Thyroid gland (tissue), 4 donors: ENCODE measurements at regions not wholly inside any gene's neighbourhood (a gene's known extent, or its start where the extent isn't known, plus 50 kb on each side); places are given as distances from the start of the nearest gene placed in this dataset.

ENCODE experiments used
- DNase-seq, 2 donors: peaks; one replicate each; pipeline ENCODE4 v3.0.0-alpha.2; 2019
- H3K27ac ChIP-seq, 3 donors: fragments of 200-600 bp; sonication (generic); 1 replicate in 2 of 3; 2 replicates in 1 of 3; pipeline ENCODE4 v1.5.1; 2016 to 2019; ENCODE audit warnings: mild to moderate bottlenecking in 1 of 3, moderate library complexity in 1 of 3
- H3K27me3 ChIP-seq: fragments of 200-600 bp; sonication (generic); one replicate; pipeline ENCODE4 v1.5.1; 2019
- H3K36me3 ChIP-seq, 2 donors: fragments of 200-600 bp; sonication (generic); one replicate each; pipeline ENCODE4 v1.5.1; 2016 to 2019
- H3K4me1 ChIP-seq, 2 donors: fragments of 200-600 bp; sonication (generic); one replicate each; pipeline ENCODE4 v1.5.1; 2017 to 2019
- H3K4me3 ChIP-seq, 3 donors: fragments of 200-600 bp; sonication (generic); replicated peaks in 1 of 3; 1 replicate in 2 of 3; 2 replicates in 1 of 3; pipeline ENCODE4 v1.5.1; 2016; ENCODE audit warnings: mild to moderate bottlenecking in 1 of 3
- H3K9me3 ChIP-seq: fragments of 200-600 bp; sonication (generic); one replicate; pipeline ENCODE4 v1.5.1; 2017
- CTCF ChIP-seq, 6 experiments: fragments of 200-600 bp in 3 of 6; fragments of 450-650 bp in 3 of 6; sonication (generic) in 3 of 6; IDR thresholded peaks; one replicate each; pipeline ENCODE4 v1.5.1; 2016 to 2019; ENCODE audit warnings: antibody characterized with exemption in 6 of 6, mild to moderate bottlenecking in 2 of 6, inconsistent platforms in 1 of 6, moderate library complexity in 1 of 6
- POLR2A ChIP-seq, 2 donors: fragments of 450-650 bp; IDR thresholded peaks; one replicate each; pipeline ENCODE4 v1.6.1; 2017; ENCODE audit warnings: antibody characterized with exemption in 2 of 2, mild to moderate bottlenecking in 2 of 2, moderate library complexity in 1 of 2
- WGBS, 2 donors: methylation state at CpG; one replicate each; pipeline ENCODE4 v1.1.5; 2017; 5-methylcytosine and 5-hydroxymethylcytosine counted together
- intact Hi-C: fragments of 100-400 bp; cut with DNase I; formaldehyde crosslinking; loops from one replicate; pipeline ENCODE4 v1.15.1; 2023

GRCh38 chr5:153050496-153051179, 439.8 kb upstream of the GRIA1 start:
- no peaks in the 10 kb centered on the region for H3K9me3 ChIP-seq
- TF ChIP-seq CTCF (IDR thresholded peaks at IDR 0.05), result no peak
- H3K36me3 ChIP-seq, result no peaks in the 10 kb centered on the region
- H3K27me3 ChIP-seq, result no peaks in the 10 kb centered on the region
- H3K4me1 ChIP-seq, result no peaks in the 10 kb centered on the region
- intact Hi-C loops, result no loop called here
- WGBS, 2 donors, result 43 to 50% methylated on average over 1 of the region's 1 CpG
- no peak overlapping the region for H3K4me3 ChIP-seq
- H3K27ac ChIP-seq, result no peak overlapping the region
- DNase-seq, result no peak

GRCh38 chr5:153066281-153066680, 424.2 kb upstream of the GRIA1 start:
- TF ChIP-seq CTCF (IDR thresholded peaks at IDR 0.05) (no peak), POLR2A (IDR thresholded peaks at IDR 0.05) (no peak)
- Histone ChIP-seq H3K27ac (no peak overlapping the region), H3K9me3 (no peaks in the 10 kb centered on the region), H3K27me3 (no peaks in the 10 kb centered on the region), H3K4me3 (no peak overlapping the region), H3K36me3 (no peaks in the 10 kb centered on the region), H3K4me1 (peaks cover 0 to 5% of the 10 kb centered on the region in 2 donors)
- DNase-seq, result no peak
- intact Hi-C loops, result no loop called here

- no peak for DNase-seq
- H3K9me3 ChIP-seq, result no peaks in the 10 kb centered on the region
- H3K4me3 ChIP-seq, result no peak overlapping the region
- TF ChIP-seq CTCF (IDR thresholded peaks at IDR 0.05) (no peak), POLR2A (IDR thresholded peaks at IDR 0.05) (no peak)
- 80 to 94% methylated on average over 1 of the region's 1 CpG for WGBS, 2 donors
- intact Hi-C loops, result no loop called here
- no peak overlapping the region for H3K27ac ChIP-seq
- H3K36me3 ChIP-seq, result no peaks in the 10 kb centered on the region
- peaks cover 0 to 5% of the 10 kb centered on the region in 2 donors for H3K4me1 ChIP-seq
- H3K27me3 ChIP-seq, result no peaks in the 10 kb centered on the region
These were observed 422.6 kb upstream of the GRIA1 start for GRCh38 chr5:153067869-153068268.

- TF ChIP-seq CTCF (IDR thresholded peaks at IDR 0.05), result no peak
- no peak for TF ChIP-seq POLR2A (IDR thresholded peaks at IDR 0.05)
- intact Hi-C loops, result no loop called here
- H3K4me1 ChIP-seq, result no peaks in the 10 kb centered on the region
- no peaks in the 10 kb centered on the region for H3K9me3 ChIP-seq
- no peak overlapping the region for H3K27ac ChIP-seq
- H3K4me3 ChIP-seq, result no peak overlapping the region
- no peak for DNase-seq
- H3K36me3 ChIP-seq, result no peaks in the 10 kb centered on the region
- H3K27me3 ChIP-seq, result no peaks in the 10 kb centered on the region
- 89 to 90% methylated on average over 5 of the region's 5 CpGs for WGBS, 2 donors
These were observed 411.1 kb upstream of the GRIA1 start for GRCh38 chr5:153079396-153079795.

- no peaks in the 10 kb centered on the region for H3K36me3 ChIP-seq
- H3K27me3 ChIP-seq, result no peaks in the 10 kb centered on the region
- H3K9me3 ChIP-seq, result no peaks in the 10 kb centered on the region
- no peak for DNase-seq
- H3K27ac ChIP-seq, result no peak overlapping the region
- H3K4me3 ChIP-seq, result no peak overlapping the region
- TF ChIP-seq CTCF (IDR thresholded peaks at IDR 0.05) (no peak), POLR2A (IDR thresholded peaks at IDR 0.05) (no peak)
- H3K4me1 ChIP-seq, result no peaks in the 10 kb centered on the region
- WGBS, 2 donors, result 45 to 51% methylated on average over 6 of the region's 6 CpGs
- intact Hi-C loops, result no loop called here
These were observed 409.5 kb upstream of the GRIA1 start for GRCh38 chr5:153080940-153081339.
